ENCODE measurements at regions not wholly inside any gene's neighbourhood (a gene's known extent, or its start where the extent isn't known, plus 50 kb on each side); places are given as distances from the start of the nearest gene placed in this dataset.
"Not testable (repeated sequence)": the region's sequence is repeated elsewhere in the genome, so short reads cannot be mapped to it uniquely, and the experiment has no call there.

DNA sequence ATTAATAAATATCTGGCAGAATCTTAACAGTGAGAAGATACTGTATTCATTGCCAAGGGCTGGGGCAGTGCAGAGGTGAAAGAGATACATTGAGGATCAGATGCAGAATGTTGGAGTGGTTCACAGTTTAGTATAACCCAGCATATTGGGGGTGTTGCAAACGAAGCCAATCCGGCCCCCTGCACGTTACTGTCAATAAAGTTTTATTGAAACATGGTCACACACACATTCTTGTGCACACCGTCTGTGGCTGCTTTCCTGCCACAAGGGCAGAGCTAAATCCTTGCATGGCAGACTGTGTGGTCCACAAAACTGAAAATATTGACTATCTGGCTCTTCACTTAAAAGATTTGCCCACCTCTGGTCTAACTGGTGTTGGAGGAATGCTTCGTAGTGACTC is 119.7 kb downstream of the SHOX start:
- no peak for DNase-seq (ENCODE audit: low spot score)

DNA sequence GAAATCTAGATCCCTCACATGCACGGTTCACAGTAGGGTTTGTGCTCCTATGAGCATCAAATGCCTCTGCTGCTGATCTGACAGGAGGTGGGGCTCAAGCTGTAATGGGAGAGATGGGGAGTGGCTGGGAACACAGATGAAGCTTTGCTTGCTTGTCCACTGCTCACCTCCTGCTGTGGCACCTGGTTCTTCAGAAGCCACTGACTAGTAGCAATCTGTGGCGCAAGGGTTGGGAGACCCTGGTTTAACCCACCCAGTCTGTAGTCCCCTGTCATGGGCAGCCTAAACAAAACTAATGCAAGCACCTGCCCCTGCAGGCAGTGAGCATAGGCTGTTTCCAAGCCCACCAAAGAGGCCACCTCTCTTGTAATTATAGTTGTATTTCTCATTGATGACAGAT is 116.6 kb downstream of the SHOX start:
- no peak for DNase-seq (ENCODE audit: low spot score)

- DNase-seq (ENCODE audit: low spot score) = no peak
Observed at GRCh38 chrX:739611-740010, 109.0 kb downstream of the SHOX start.

DNA sequence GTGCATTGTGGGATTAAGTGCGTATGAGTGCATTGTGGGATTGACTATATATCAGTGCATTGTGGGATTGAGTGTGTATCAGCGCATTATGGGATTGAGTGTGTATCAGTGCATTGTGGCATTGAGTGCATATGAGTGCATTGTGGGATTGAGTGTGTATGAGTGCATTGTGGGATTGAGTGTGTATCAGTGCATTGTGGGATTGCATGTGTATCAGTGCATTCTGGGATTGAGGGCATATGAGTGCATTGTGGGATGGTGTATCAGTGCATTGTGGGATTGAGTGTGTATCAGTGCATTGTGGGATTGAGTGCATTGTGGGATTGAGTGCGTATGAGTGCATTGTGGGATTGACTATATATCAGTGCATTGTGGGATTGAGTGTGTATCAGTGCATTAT is 106.4 kb downstream of the SHOX start:
- not testable (repeated sequence) for DNase-seq (ENCODE audit: low spot score)

- DNase-seq (ENCODE audit: low spot score) = no peak
Observed at GRCh38 chrX:734362-734761, 103.8 kb downstream of the SHOX start.

GRCh38 chrX:733961-734360 is 103.4 kb downstream of the SHOX start:
- no peak for DNase-seq (ENCODE audit: low spot score)

- DNase-seq (ENCODE audit: low spot score) = no peak
Observed at GRCh38 chrX:729583-730409, 99.2 kb downstream of the SHOX start.

- not testable (repeated sequence) for DNase-seq (ENCODE audit: low spot score)
Observed at GRCh38 chrX:729101-729500, 98.5 kb downstream of the SHOX start.

- not testable (repeated sequence) for DNase-seq (ENCODE audit: low spot score)
Observed at GRCh38 chrX:728639-729038, 98.0 kb downstream of the SHOX start.

DNA sequence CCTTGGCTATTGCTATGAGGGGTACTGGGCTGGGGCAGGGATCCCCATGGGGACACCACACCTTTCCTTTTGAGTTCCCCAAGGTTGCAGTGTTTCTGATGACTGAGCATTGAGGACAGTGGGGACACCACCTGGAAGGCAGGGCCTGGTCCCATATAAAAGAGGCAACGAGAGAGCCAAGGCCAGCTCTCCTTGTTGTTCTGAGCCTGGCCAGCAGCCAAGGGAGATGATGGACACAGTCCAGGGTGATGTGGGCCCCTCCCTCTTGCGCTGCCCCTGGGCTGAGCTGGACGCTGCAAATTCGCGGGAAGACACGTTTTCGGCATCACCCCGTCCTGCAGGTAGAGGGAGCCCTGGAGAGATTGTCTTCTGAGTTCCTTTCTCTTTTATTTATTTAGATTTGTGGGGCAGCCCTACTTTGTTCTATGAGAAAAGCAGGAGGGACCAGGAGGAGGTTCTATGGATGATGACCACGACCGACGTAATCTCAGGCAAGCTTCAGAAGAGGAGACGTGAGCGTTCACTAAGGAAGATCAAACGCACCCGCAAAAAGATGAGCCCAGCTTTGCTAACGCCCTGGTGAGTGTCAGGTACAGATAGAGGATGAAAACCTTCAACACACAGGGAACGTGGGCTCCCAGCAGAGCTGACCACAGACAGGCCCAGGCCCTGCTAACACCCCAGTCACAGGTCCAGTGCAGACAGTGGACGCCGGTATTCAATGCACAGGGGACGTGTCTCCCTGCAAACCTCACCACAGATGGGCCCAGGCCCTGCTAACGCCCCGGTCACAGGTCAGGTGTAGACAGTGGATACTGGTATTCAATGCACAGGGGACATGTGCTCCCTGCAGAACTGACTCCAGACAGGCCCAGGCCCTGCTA is 97.4 kb downstream of the SHOX start:
- no peak for DNase-seq (ENCODE audit: low spot score)

DNA sequence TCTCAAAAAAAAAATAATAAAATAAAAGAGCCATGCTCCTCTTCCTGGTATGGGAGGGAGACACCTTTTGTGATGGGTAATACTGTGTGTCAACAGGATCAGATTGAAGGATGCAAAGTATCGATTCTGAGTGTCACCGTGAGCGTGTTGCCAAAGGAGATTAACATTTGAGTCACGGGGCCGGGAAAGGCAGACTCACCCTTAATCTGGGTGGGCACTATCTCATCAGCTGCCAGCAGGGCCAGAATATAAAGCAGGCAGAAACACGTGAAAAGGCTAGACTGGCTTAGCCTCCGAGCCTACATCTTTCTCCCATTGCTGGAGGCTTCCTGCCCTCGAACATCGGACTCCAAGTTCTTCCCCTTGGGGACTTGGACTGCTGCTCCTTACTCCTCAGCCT is 95.4 kb downstream of the SHOX start:
- DNase-seq (ENCODE audit: low spot score) = no peak

DNA sequence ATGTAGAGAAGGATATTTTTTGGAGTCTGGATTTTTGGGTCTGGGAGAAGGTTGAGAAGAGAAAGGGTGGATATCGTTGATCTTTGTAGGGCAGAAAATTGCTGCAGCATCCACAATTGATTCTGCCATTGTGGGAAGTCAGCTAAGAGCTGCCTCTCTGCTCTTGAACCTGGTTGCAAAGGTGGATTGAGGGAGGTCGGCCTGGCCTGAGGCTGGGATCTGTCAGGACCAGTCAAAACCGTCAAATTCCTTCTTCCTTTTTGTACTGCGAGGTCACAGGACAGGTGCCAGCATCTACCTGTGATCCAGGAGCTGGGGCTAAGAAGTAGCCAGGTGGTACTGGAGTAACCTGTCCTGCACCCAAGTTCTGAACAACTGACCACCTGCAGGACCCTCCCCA is 93.7 kb downstream of the SHOX start:
- no peak for DNase-seq (ENCODE audit: low spot score)

GRCh38 chrX:723781-724180 is 93.2 kb downstream of the SHOX start:
- DNase-seq (ENCODE audit: low spot score) = no peak

DNA sequence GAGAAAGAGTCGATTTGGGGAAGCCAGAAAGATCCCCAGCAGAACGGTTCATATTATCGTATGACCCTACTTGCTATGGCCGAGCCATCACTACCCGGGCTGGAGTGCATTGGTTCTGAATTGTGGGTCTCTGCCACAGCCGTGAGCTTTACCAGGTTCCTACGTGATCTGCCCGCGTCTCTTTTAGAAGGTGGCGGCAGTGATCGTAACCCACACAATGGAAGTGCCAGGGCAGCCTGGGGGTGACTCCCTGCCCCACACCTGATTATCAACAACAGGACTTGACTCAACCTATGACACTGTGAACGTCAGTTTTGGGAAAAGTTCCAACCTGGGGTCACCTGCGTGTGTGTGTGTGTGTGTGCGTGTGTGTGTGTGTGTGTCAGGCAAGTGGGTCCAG is 90.8 kb downstream of the SHOX start:
- no peak for DNase-seq (ENCODE audit: low spot score)

DNA sequence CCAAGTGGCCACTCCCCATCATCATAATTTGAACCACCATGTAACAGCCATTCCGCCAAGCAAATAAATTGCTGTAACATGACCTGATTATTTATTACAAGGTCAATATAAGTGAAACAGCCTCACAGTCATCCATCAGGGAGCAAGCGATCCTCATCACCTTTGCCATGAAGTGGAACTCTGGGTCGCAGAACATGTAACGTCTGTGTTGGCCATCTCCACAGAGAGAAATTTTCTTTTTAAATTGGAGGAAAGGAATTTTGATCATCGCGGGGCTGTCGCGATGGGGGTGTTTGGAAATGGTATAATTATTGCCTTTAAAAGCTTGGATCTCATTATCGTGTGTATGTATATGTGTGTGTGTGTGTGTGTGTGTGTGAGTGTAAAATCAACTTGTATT is 90.2 kb downstream of the SHOX start:
- DNase-seq (ENCODE audit: low spot score) = no peak

- no peak for DNase-seq (ENCODE audit: low spot score)
Observed at GRCh38 chrX:720250-720649, 89.7 kb downstream of the SHOX start.

- no peak for DNase-seq (ENCODE audit: low spot score)
Observed at GRCh38 chrX:716136-716535, 85.5 kb downstream of the SHOX start.

DNA sequence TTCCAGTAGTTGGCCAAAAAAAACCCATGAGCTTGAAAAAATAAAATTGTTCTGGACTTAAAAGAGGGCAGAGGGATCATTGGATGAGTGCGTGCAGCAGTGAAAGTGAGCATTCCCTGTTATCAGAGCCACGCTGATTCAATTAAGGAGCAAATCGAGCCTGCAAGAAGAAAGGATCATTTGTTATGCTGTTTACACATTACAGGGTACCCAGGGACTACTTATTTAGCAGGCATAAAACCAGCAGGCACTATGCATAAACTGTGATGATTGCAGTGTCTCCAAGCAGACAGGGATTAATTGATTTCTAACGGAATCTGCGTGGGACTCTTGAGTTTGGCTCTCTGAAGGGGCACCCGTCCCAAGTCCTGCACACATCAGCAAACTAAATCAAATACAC is 83.5 kb downstream of the SHOX start:
- no peak for DNase-seq (ENCODE audit: low spot score)

All from mucosa of gallbladder (tissue), 1 donor.